ENCODE measurements at regions not wholly inside any gene's neighbourhood (a gene's known extent, or its start where the extent isn't known, plus 50 kb on each side); places are given as distances from the start of the nearest gene placed in this dataset.

GRCh38 chr2:200137691-200138090 is 168.8 kb upstream of the SPATS2L start:
- DNase-seq (ENCODE audit: low read depth) = no peak

- no peak for DNase-seq (ENCODE audit: low read depth)
Measured at GRCh38 chr2:200138391-200139124, 167.9 kb upstream of the SPATS2L start.

GRCh38 chr2:200144571-200144970 is 161.9 kb upstream of the SPATS2L start:
- no peak for DNase-seq (ENCODE audit: low read depth)

GRCh38 chr2:200146501-200146900 is 160.0 kb upstream of the SPATS2L start:
- DNase-seq (ENCODE audit: low read depth) = no peak

- DNase-seq (ENCODE audit: low read depth) = no peak
Measured at GRCh38 chr2:200147371-200147770, 159.1 kb upstream of the SPATS2L start.

GRCh38 chr2:200148366-200148765 is 158.1 kb upstream of the SPATS2L start:
- DNase-seq (ENCODE audit: low read depth) = no peak

- no peak for DNase-seq (ENCODE audit: low read depth)
Measured at GRCh38 chr2:200150411-200151086, 155.9 kb upstream of the SPATS2L start.

- DNase-seq (ENCODE audit: low read depth) = no peak
Measured at GRCh38 chr2:200155652-200156051, 150.8 kb upstream of the SPATS2L start.

- DNase-seq (ENCODE audit: low read depth) = peak; percentile 72
Measured at GRCh38 chr2:200156166-200156835, 150.2 kb upstream of the SPATS2L start.

GRCh38 chr2:200158647-200159356 is 147.7 kb upstream of the SPATS2L start:
- no peak for DNase-seq (ENCODE audit: low read depth)

- DNase-seq (ENCODE audit: low read depth) = no peak
Measured at GRCh38 chr2:200159357-200159707, 147.2 kb upstream of the SPATS2L start.

- no peak for DNase-seq (ENCODE audit: low read depth)
Measured at GRCh38 chr2:200159829-200160781, 146.4 kb upstream of the SPATS2L start.

GRCh38 chr2:200161458-200161857 is 145.0 kb upstream of the SPATS2L start:
- DNase-seq (ENCODE audit: low read depth) = no peak

GRCh38 chr2:200165687-200166086 is 140.8 kb upstream of the SPATS2L start:
- no peak for DNase-seq (ENCODE audit: low read depth)

GRCh38 chr2:200168641-200169555 is 137.6 kb upstream of the SPATS2L start:
- DNase-seq (ENCODE audit: low read depth) = no peak

- DNase-seq (ENCODE audit: low read depth) = no peak
Measured at GRCh38 chr2:200170221-200170620, 136.3 kb upstream of the SPATS2L start.

GRCh38 chr2:200171731-200172482 is 134.6 kb upstream of the SPATS2L start:
- no peak for DNase-seq (ENCODE audit: low read depth)

GRCh38 chr2:200172521-200172920 is 134.0 kb upstream of the SPATS2L start:
- no peak for DNase-seq (ENCODE audit: low read depth)

- DNase-seq (ENCODE audit: low read depth) = no peak
Measured at GRCh38 chr2:200172944-200173581, 133.4 kb upstream of the SPATS2L start.
